ENCODE measurements at regions not wholly inside any gene's neighbourhood (a gene's known extent, or its start where the extent isn't known, plus 50 kb on each side); places are given as distances from the start of the nearest gene placed in this dataset.

GRCh38 chr2:234708717-234709116 lies 211.8 kb upstream of the ARL4C start:
- WGBS: 98% methylated on average over 3 of the region's 3 CpGs
- intact Hi-C loops (cut with DNase I): no loop called here
- Histone ChIP-seq H3K4me3 (no peak overlapping the region), H3K27me3 (no peaks in the 10 kb centered on the region), H3K27ac (replicated peaks in 1 of 4) (no peak overlapping the region), H3K36me3 (no peaks in the 10 kb centered on the region), H3K4me1 (no peaks in the 10 kb centered on the region), H3K9me3 (no peaks in the 10 kb centered on the region)
- no peak for TF ChIP-seq CTCF (IDR thresholded peaks at IDR 0.05)
- no peak for TF ChIP-seq POLR2AphosphoS5 (IDR thresholded peaks at IDR 0.05)
- TF ChIP-seq EP300 (IDR thresholded peaks at IDR 0.05): no peak
- no peak for TF ChIP-seq POLR2A (IDR thresholded peaks at IDR 0.05; ENCODE audit: low read depth)
- peak; percentile 72 for DNase-seq (ENCODE audit: extremely low spot score)

- intact Hi-C loops (cut with DNase I): no loop called here
- Histone ChIP-seq H3K36me3 (no peaks in the 10 kb centered on the region), H3K4me3 (no peak overlapping the region), H3K27me3 (no peaks in the 10 kb centered on the region), H3K27ac (replicated peaks in 1 of 4) (no peak overlapping the region), H3K4me1 (no peaks in the 10 kb centered on the region), H3K9me3 (no peaks in the 10 kb centered on the region)
- peak; percentile 87 for DNase-seq (ENCODE audit: extremely low spot score)
- WGBS: 67% methylated on average over 10 of the region's 10 CpGs
- no peak for TF ChIP-seq EP300 (IDR thresholded peaks at IDR 0.05)
These were observed 211.3 kb upstream of the ARL4C start for GRCh38 chr2:234708091-234708683.

DNA sequence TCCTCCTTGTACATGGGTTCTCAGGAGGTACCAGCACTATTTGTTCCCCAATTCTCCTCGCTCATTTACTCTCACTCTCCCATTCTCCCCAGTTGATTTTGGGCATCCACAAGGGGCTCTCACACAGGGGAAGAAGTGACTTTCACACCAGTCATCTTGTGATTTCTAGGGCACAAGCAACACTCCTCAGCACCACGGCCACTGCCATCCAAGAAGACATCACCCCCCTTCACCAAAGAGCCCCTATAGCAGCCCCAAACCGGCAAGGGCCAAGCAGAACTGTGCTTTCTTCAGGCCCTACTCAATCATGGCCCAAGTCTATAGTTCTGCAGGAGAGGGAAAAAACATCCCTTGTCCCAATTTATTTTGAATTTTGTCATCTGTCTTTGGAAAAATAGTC lies 209.2 kb upstream of the ARL4C start:
- H3K9me3 ChIP-seq: no peaks in the 10 kb centered on the region
- TF ChIP-seq POLR2A (IDR thresholded peaks at IDR 0.05; ENCODE audit: low read depth) (no peak), EP300 (IDR thresholded peaks at IDR 0.05) (no peak), POLR2AphosphoS5 (IDR thresholded peaks at IDR 0.05) (no peak), CTCF (IDR thresholded peaks at IDR 0.05) (no peak)
- no peaks in the 10 kb centered on the region for H3K4me1 ChIP-seq
- intact Hi-C loops (cut with DNase I): no loop called here
- no peaks in the 10 kb centered on the region for H3K27me3 ChIP-seq
- no peaks in the 10 kb centered on the region for H3K36me3 ChIP-seq
- 89% methylated on average over 3 of the region's 3 CpGs for WGBS
- DNase-seq (ENCODE audit: extremely low spot score): peak; percentile 53
- no peak overlapping the region for H3K27ac ChIP-seq (replicated peaks in 1 of 4)
- H3K4me3 ChIP-seq: no peak overlapping the region

- peak; percentile 77 for DNase-seq (ENCODE audit: extremely low spot score)
- Histone ChIP-seq H3K4me3 (no peak overlapping the region), H3K27ac (replicated peaks in 1 of 4) (no peak overlapping the region), H3K4me1 (no peaks in the 10 kb centered on the region), H3K9me3 (no peaks in the 10 kb centered on the region), H3K27me3 (no peaks in the 10 kb centered on the region), H3K36me3 (no peaks in the 10 kb centered on the region)
- WGBS: 93% methylated on average over 3 of the region's 3 CpGs
- no peak for TF ChIP-seq CTCF (IDR thresholded peaks at IDR 0.05)
- TF ChIP-seq POLR2AphosphoS5 (IDR thresholded peaks at IDR 0.05): no peak
- no peak for TF ChIP-seq EP300 (IDR thresholded peaks at IDR 0.05)
- no peak for TF ChIP-seq POLR2A (IDR thresholded peaks at IDR 0.05; ENCODE audit: low read depth)
- intact Hi-C loops (cut with DNase I): no loop called here
These were observed 208.2 kb upstream of the ARL4C start for GRCh38 chr2:234705108-234705507.

GRCh38 chr2:234703258-234703657 lies 206.4 kb upstream of the ARL4C start:
- Histone ChIP-seq H3K36me3 (no peaks in the 10 kb centered on the region), H3K27me3 (no peaks in the 10 kb centered on the region), H3K9me3 (no peaks in the 10 kb centered on the region), H3K4me1 (no peaks in the 10 kb centered on the region), H3K27ac (replicated peaks in 1 of 4) (no peak overlapping the region), H3K4me3 (no peak overlapping the region)
- TF ChIP-seq POLR2A (IDR thresholded peaks at IDR 0.05; ENCODE audit: low read depth): no peak
- no peak for TF ChIP-seq POLR2AphosphoS5 (IDR thresholded peaks at IDR 0.05)
- no peak for TF ChIP-seq CTCF (IDR thresholded peaks at IDR 0.05)
- no peak for TF ChIP-seq EP300 (IDR thresholded peaks at IDR 0.05)
- intact Hi-C loops (cut with DNase I): no loop called here
- peak; percentile 70 for DNase-seq (ENCODE audit: extremely low spot score)
- 50% methylated on average over 4 of the region's 4 CpGs for WGBS

Measured in esophagus muscularis mucosa (tissue), 4 donors.